NCI-H1105 (cell line): ENCODE measurements at regions not wholly inside any gene's neighbourhood (a gene's known extent, or its start where the extent isn't known, plus 50 kb on each side); places are given as distances from the start of the nearest gene placed in this dataset.
"Not testable (repeated sequence)": the region's sequence is repeated elsewhere in the genome, so short reads cannot be mapped to it uniquely, and the experiment has no call there.

Source experiments
- DNase-seq: peaks from one replicate; lab custom pipeline; 2025; lab: John Stamatoyannopoulos, UW

DNA sequence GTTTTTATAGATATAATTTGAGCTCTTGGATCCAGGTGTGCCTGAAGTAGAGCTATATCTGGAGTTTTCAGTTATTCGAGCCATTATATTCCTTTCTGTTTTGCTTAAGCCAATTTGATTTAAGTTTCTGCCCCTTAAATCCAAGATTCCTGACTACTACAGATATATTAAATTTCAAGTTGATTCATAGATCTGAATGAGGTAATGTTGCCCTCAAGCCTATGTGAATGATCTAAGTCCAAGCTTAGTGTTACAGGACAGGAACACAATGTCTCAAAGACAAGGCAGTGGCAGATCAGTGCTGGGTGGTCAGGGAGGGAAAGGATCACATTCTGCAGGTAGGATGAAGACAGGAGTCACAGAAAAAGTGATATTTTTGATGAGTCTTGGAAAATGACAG, 75.7 kb upstream of the CTBP2 start:
- no peak for DNase-seq

DNA sequence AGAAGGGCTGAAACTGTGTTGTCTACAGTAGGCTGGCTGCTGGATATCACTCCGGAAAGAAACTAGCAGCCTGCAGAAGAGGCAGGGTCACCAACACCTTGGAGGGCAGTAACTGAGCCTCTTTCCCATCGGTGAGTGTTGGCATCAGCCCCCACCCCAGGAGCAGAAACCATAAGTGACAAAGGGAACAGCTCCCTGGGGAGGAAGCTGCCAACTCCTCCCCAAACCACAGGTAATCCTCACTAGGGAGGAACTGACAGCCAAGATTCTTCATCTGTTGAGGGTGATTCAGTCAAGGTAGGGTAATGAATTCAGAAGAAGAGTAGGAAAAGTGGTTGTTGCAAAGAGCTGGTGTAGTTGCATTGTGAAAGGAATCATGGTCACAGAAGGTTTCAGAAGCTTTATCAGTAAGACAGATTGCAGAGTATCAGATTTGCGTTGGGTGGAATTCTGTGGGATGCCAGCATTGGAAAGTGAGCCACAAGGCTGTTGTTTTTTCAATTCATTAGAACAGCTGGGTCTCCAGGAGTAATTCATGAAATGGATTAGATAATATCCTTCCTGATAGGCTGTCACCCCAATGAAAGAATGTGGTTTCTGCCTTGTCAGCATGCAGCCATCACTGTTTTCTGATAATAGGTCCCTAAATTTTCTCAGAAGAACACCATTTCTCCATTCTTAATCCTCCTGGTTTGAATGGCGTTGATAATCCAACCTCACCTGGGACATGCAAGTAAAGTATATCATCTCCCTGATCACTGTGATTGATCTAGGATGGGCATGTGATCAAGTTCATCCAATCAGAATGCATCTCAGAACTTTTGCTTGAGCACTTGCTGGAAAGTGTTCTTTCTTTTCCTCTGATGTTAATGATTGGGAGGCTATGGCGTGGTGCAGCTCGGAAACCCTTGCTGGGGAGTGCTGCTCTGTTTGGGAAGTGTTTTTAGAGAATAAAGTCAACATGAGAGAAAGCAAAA, 75.0 kb upstream of the CTBP2 start:
- no peak for DNase-seq

GRCh38 chr10:125234576-125234975, 74.2 kb upstream of the CTBP2 start:
- not testable (repeated sequence) for DNase-seq

GRCh38 chr10:125233726-125234125, 73.4 kb upstream of the CTBP2 start:
- DNase-seq, result no peak

DNA sequence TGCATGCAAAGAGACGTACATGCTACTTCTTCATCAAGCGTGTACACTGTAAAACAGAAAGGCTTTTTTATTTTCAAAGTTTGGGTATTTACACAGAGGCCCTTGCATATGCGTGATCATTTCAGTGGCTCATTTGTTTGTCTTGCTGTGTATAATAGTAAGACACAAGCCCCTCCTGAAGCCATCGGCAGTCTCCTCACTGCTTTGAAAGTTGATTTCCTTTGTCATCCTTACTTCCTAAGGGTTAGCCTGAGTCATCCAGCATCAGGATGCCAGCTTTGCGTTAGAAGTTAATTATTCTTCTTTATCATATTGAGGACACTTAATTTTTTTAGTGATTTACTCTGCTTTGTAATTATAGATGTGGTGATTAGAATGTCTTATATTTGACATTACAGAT, 72.5 kb upstream of the CTBP2 start:
- no peak for DNase-seq

DNA sequence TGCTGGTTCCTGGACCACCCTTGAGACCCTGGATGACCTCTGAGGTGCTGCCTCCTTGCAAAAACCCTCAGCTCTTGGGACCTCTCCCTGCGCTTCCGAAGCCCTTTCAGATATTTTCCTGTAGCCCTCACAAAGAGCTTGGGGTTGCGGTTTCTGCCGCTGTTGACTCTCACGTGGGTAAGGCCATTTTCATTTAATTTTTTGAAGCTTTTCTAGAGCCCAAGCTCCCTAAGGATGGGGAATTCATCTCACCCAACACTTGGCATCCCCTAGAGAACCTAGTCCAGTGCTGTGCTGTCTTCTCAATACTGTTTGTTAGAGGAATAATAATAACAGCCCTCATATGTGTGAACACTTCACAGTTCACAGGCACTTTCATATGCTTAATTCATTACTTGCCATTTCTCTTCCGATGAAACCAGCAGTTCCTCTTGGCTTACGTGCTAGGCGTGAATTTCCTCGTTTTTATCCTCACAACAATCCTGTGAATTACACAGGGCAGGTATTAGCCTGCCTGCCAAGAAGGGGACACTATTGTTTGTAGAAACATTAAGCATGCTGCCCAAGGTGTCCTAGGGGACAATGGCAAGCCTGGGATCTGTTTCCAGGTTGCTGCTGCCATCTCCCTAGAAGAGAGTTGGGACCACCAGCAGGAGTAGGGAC, 71.6 kb upstream of the CTBP2 start:
- DNase-seq, result no peak

DNA sequence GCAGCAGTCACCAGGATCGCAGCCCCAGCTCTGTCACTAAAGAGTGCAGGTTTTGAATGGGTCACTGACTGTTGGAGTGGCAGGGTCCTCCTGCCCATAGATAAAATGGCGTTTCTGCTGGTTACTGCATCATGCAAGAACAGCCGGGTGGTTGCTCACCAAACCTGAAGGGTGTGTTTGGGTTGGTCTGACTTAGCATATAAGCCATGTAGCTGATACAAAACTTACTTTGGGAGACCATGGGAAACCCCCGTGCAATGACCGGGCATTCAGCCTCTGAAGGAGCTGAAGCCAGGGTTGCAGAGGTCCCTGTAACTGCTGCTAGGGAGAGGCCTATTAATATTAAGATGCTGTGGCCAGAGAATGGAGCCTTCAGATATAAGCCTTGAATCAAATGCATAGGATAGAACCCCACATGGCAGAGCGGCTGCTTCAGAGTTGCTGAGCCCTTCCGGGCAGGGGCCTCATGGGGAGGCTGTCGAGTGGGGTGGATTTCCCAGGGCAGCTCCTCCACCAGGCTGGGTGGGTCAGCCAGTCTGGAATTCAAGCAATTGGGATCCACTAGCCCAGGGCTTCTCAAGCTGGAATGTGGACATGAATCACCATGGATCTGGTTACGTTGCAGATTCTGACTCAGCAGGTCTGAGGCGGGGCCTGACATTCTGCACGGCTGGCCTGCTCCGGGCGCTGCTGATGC, 70.9 kb upstream of the CTBP2 start:
- DNase-seq, result no peak

GRCh38 chr10:125230251-125230650, 69.9 kb upstream of the CTBP2 start:
- DNase-seq, result no peak

GRCh38 chr10:125228245-125228940, 68.0 kb upstream of the CTBP2 start:
- not testable (repeated sequence) for DNase-seq

DNA sequence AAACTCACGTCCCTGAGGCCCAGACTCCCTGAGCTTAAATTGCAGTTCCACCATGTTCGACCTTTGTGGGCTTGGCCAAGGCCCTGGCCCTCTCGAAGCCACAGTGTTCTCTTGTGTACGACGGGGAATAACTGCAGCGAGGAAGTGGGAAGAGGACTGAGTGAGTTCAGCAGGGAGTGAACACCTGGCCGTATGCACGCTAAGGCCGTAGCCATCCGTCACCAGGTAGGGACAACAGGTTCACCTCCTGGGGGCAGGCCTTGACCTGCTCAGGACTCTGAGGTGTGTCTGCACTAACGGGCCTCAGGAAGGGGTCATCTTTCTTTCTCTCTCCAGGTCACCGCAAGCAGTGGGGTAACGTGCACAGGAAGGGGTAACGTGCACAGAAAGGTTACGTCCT, 67.2 kb upstream of the CTBP2 start:
- DNase-seq, result no peak

DNA sequence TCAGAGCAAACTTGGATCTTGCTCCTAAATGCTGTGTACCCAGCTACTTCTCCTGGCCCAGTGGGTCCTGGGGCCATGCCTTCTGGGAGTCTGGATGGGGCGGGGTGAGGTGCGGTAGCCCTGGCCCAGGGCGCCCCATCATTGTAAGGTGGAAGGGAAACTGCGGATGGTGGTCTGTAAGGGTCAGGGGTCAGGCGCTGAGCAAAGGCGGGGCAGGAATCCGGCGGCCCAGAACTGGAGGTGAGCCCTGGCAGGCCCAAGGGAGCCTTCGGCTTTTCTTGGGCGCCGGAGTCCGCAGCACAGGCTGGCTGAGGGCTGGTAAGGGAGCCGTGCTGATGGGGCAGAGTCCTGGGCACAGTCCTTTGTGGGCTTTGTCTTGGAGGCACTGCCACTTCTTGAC, 66.5 kb upstream of the CTBP2 start:
- DNase-seq, result no peak

DNA sequence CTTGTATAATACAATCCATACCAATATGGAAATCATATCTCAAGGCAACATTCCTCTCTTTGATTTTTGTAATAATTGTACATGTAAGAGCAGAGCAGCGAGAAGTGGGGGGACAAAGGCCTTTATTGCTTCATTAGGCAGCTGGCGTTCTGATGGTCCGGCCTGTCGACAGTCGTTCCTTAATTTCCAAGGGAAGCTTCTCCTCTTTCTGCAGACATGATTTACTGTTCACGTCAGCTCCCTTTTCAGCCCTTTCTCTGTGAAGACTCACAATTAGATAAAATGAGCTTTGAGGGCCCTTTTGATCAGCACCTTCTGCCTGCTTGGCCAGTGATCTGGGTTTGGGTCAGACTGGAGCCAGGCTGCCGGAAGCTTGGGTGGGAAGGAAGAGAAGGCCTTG, 65.6 kb upstream of the CTBP2 start:
- DNase-seq, result no peak

GRCh38 chr10:125225051-125225450, 64.7 kb upstream of the CTBP2 start:
- no peak for DNase-seq

- no peak for DNase-seq
Observed at GRCh38 chr10:125222515-125223308, 62.3 kb upstream of the CTBP2 start.

- DNase-seq, result no peak
Observed at GRCh38 chr10:125221716-125222115, 61.4 kb upstream of the CTBP2 start.

DNA sequence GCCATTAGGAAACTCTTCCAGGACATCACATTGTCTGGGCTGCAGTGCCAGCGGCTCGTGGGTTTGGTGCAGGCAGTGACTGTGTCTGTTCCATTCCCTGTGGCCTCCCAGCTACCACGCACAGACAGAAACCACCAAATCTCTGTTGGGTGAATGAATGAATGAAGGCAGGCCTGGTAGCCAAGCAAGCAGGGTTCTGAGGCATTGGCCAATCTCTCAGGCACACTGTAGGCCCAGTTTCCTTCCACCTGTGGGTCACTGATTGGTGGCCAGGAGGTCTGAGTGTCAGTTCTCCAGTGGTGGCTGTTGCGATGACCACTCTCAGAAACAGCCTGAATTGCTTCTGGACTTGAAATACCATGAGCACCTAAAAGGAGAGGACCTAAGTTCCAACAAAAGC, 59.4 kb upstream of the CTBP2 start:
- DNase-seq, result no peak

GRCh38 chr10:125218967-125219366, 58.6 kb upstream of the CTBP2 start:
- DNase-seq, result no peak

DNA sequence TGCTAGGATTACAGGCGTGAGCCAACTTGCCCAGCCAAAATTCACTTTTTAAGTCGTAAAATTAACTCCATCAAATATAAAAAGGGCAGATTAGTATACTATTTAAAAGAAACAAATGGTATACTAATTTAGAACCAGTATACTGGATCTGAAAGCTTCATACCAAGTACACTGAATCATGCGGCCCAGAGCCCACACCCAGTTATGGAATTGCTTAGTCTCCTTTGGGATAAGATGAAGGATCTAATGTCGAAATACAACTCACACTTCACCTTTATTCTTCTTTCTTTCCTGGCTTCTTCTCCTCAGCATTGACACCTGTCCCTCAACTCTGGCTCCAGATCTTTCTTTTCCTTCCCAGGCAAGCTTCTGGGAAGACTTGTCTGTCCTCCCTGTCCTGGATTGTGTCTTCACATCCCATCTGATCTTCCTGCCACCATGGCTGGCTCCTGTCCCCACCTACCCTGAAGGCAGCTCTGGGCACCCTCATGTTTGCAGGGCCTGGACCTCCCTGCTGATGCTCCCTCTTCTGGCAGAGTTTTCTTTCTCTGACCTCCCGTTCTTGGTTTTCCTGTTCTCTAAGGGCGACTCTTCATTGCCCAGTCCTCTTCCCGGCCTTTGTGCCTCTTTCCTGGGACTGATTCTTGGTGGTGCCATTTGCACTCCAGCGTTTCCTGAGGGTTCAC, 57.8 kb upstream of the CTBP2 start:
- DNase-seq, result no peak

DNA sequence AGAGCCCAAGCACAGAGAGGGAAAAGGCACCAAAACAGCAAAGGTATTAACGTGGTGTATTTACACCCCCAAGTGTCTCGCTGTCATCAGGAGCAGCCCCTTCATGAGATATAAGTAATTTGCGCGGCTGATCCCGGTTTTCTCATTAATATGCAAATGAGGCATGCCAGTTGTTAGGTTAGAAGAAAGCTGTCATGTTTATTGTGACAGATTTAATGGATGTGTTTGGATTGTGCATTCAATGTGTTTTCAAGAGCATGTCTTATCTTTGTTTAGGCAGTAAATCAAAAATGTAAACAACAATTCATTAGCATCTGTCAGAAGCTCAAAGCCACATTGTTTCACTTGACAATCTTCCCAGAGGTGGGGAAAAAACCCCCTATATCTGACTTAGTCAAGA, 56.5 kb upstream of the CTBP2 start:
- DNase-seq, result no peak

DNA sequence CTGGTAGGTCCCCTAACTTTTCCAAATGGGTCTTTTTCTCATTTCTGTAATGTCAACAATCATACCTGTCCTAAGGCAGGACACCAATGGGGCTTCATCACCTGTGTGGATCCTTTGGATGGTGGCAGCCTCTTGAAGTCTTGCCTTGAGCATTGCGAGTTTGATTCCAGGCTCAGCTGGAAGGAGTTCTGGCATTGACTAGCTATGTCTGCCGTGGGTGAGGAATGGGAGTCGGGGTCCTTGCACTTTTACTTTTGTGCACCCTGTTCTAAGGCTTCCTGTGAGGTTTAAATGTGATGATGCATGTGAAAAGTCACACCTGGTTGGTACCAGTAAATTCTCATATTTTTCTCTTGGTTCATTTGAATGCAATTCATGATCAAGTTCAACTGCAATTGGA, 55.9 kb upstream of the CTBP2 start:
- DNase-seq, result no peak

GRCh38 chr10:125214283-125214570, 53.9 kb upstream of the CTBP2 start:
- DNase-seq, result no peak
